ENCODE measurements at regions not wholly inside any gene's neighbourhood (a gene's known extent, or its start where the extent isn't known, plus 50 kb on each side); places are given as distances from the start of the nearest gene placed in this dataset.

DNA sequence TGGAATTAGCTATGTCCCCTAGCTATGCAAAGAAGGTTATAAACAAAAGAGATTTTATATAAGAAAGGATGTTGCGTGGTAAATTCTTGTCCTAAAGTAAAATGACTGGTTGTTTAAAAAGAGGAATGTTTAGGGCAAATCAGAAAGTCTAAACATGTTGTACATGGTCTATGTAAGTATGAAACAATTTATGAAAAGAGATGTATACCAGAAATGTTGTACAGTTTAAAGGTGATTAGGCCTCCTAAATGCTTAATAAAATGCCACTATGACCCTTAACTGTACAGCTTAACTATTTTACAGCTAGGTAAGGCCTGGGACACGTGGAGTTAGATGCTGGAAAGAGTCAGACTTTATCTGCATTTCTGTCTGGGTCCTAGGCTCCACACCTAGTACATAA is 775.9 kb upstream of the KLHL1 start:
- DNase-seq (ENCODE audit: insufficient read length, low spot score, missing footprints), result no peak
- no peak overlapping the region for H3K4me2 ChIP-seq (ENCODE audit: insufficient read depth, low read length)
- peaks cover 10% of the 10 kb centered on the region for H3K9me3 ChIP-seq (ENCODE audit: low read depth, low read length)
- TF ChIP-seq, protein P1, sequence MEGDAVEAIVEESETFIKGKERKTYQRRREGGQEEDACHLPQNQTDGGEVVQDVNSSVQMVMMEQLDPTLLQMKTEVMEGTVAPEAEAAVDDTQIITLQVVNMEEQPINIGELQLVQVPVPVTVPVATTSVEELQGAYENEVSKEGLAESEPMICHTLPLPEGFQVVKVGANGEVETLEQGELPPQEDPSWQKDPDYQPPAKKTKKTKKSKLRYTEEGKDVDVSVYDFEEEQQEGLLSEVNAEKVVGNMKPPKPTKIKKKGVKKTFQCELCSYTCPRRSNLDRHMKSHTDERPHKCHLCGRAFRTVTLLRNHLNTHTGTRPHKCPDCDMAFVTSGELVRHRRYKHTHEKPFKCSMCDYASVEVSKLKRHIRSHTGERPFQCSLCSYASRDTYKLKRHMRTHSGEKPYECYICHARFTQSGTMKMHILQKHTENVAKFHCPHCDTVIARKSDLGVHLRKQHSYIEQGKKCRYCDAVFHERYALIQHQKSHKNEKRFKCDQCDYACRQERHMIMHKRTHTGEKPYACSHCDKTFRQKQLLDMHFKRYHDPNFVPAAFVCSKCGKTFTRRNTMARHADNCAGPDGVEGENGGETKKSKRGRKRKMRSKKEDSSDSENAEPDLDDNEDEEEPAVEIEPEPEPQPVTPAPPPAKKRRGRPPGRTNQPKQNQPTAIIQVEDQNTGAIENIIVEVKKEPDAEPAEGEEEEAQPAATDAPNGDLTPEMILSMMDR (IDR thresholded peaks at IDR 0.05; ENCODE audit: extremely low read depth, low read depth, low read length), result no peak
- H2AFZ ChIP-seq (ENCODE audit: low read length), result no peak overlapping the region
- H3K36me3 ChIP-seq (ENCODE audit: insufficient read depth, low read length), result no peaks in the 10 kb centered on the region
- H3K4me3 ChIP-seq (ENCODE audit: insufficient read depth, low read length), result no peak overlapping the region
- H3K79me2 ChIP-seq (ENCODE audit: insufficient read depth, low read length), result no peaks in the 10 kb centered on the region
- no peaks in the 10 kb centered on the region for H4K20me1 ChIP-seq (ENCODE audit: insufficient read depth, low read length)
- no peak overlapping the region for H3K27ac ChIP-seq (ENCODE audit: low read depth, low read length)
- H3K4me1 ChIP-seq (ENCODE audit: insufficient read depth, low read length), result no peaks in the 10 kb centered on the region
- H3K27me3 ChIP-seq (ENCODE audit: insufficient read depth, low read length), result no peaks in the 10 kb centered on the region

DNA sequence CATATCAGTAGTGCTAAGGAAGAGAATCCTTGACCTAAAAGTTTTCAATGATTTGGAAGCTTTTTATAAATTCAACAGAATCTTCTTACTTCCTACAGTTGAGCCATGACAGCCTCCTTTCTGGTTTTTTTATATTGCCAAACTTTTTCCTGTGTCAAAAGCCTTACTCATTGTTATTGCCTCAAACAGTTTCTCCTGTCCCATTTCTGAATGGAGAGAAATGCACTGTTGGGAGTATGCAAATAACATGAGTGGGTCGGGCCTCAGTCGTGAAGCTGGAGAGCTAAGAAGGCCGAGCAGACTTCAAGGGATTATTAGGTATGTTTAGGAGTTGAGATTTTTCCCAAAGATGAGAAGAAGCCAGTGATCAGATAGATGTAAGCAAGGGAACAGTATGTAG is 766.4 kb upstream of the KLHL1 start:
- Histone ChIP-seq H4K20me1 (ENCODE audit: insufficient read depth, low read length) (no peaks in the 10 kb centered on the region), H3K9me3 (ENCODE audit: low read depth, low read length) (no peaks in the 10 kb centered on the region), H3K4me2 (ENCODE audit: insufficient read depth, low read length) (no peak overlapping the region), H3K27me3 (ENCODE audit: insufficient read depth, low read length) (no peaks in the 10 kb centered on the region), H2AFZ (ENCODE audit: low read length) (no peak overlapping the region), H3K4me3 (ENCODE audit: insufficient read depth, low read length) (no peak overlapping the region), H3K36me3 (ENCODE audit: insufficient read depth, low read length) (no peaks in the 10 kb centered on the region), H3K79me2 (ENCODE audit: insufficient read depth, low read length) (no peaks in the 10 kb centered on the region), H3K4me1 (ENCODE audit: insufficient read depth, low read length) (no peaks in the 10 kb centered on the region), H3K27ac (ENCODE audit: low read depth, low read length) (no peak overlapping the region)
- no peak for DNase-seq (ENCODE audit: insufficient read length, low spot score, missing footprints)
- TF ChIP-seq, protein P1 (IDR thresholded peaks at IDR 0.05; ENCODE audit: extremely low read depth, low read depth, low read length), result no peak

DNA sequence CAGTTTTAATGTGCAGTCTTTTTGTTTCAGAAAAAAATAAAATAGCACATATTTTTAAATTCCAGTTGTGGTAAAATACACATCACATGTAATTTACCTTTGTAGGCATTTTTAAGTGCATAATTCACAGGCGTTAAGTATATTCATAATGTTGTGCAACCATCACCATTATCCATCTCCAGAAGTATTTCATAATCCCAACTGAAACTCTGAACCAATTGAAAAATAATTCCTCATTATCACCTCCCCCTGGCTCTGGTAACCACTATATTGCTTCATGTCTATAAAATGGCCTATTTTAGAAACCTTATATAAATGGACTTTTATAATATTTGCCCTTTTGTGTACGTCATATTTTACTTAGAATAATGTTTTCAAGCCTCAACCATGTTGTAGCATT is 756.5 kb upstream of the KLHL1 start:
- Histone ChIP-seq H3K4me1 (ENCODE audit: insufficient read depth, low read length) (no peaks in the 10 kb centered on the region), H3K79me2 (ENCODE audit: insufficient read depth, low read length) (no peaks in the 10 kb centered on the region), H3K27me3 (ENCODE audit: insufficient read depth, low read length) (no peaks in the 10 kb centered on the region), H3K4me3 (ENCODE audit: insufficient read depth, low read length) (no peak overlapping the region), H3K27ac (ENCODE audit: low read depth, low read length) (no peak overlapping the region), H2AFZ (ENCODE audit: low read length) (no peak overlapping the region), H3K9me3 (ENCODE audit: low read depth, low read length) (peaks cover 3% of the 10 kb centered on the region), H3K36me3 (ENCODE audit: insufficient read depth, low read length) (no peaks in the 10 kb centered on the region), H4K20me1 (ENCODE audit: insufficient read depth, low read length) (no peaks in the 10 kb centered on the region), H3K4me2 (ENCODE audit: insufficient read depth, low read length) (no peak overlapping the region)
- TF ChIP-seq, protein P1 (IDR thresholded peaks at IDR 0.05; ENCODE audit: extremely low read depth, low read depth, low read length), result no peak
- no peak for DNase-seq (ENCODE audit: insufficient read length, low spot score, missing footprints)

DNA sequence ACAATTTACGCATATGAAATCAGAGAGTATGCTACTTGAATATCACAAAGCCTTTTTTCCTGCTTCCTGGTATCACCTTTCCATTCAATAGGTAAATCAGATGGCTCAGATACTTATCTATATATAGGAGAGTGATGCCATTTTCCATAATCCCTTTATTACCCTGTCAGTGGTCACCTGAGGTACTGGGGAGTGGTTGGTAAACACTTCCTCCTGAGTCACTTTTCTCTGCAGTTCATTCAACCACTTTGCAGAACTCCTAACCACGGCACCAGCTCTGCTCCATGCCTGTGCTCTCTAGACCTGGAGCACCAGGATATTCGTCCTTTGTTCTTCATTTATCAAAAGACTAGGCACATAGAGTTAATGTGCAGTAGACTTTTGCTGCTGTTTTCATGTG is 748.5 kb upstream of the KLHL1 start:
- no peaks in the 10 kb centered on the region for H3K79me2 ChIP-seq (ENCODE audit: insufficient read depth, low read length)
- no peak overlapping the region for H3K4me2 ChIP-seq (ENCODE audit: insufficient read depth, low read length)
- TF ChIP-seq, protein P1 (IDR thresholded peaks at IDR 0.05; ENCODE audit: extremely low read depth, low read depth, low read length), result no peak
- no peak overlapping the region for H3K4me3 ChIP-seq (ENCODE audit: insufficient read depth, low read length)
- H3K9me3 ChIP-seq (ENCODE audit: low read depth, low read length), result peaks cover 3% of the 10 kb centered on the region
- no peak for DNase-seq (ENCODE audit: insufficient read length, low spot score, missing footprints)
- H4K20me1 ChIP-seq (ENCODE audit: insufficient read depth, low read length), result no peaks in the 10 kb centered on the region
- no peaks in the 10 kb centered on the region for H3K27me3 ChIP-seq (ENCODE audit: insufficient read depth, low read length)
- no peak overlapping the region for H2AFZ ChIP-seq (ENCODE audit: low read length)
- H3K27ac ChIP-seq (ENCODE audit: low read depth, low read length), result no peak overlapping the region
- no peaks in the 10 kb centered on the region for H3K4me1 ChIP-seq (ENCODE audit: insufficient read depth, low read length)
- no peaks in the 10 kb centered on the region for H3K36me3 ChIP-seq (ENCODE audit: insufficient read depth, low read length)

All from osteoblast (primary cell).